ENCODE measurements at regions not wholly inside any gene's neighbourhood (a gene's known extent, or its start where the extent isn't known, plus 50 kb on each side); places are given as distances from the start of the nearest gene placed in this dataset.

DNA sequence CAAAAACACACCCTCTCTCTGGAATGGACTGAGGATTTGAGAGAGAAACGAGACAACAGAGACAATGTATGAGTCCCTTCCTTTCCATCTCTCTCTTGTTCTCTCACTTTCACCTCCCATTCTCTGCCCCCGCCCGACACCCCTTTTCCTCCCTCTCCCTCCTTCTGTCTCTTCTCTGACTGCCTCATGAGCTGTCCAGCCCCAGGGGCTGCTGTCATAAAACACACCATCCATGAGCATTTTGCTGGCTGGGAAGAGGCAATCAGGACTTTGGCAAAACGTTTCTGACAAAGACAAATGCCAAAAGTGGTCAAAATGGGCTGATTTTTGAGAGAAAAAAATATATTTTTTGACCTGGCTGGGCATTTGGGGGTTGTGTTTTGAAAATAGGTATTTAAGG is 377.2 kb downstream of the EN1 start:
- TF ChIP-seq POLR2AphosphoS5 (IDR thresholded peaks at IDR 0.05; ENCODE audit: low read length): no peak
- TF ChIP-seq MXI1 (IDR thresholded peaks at IDR 0.05; ENCODE audit: low read depth, low read length): no peak
- TF ChIP-seq, protein P1, sequence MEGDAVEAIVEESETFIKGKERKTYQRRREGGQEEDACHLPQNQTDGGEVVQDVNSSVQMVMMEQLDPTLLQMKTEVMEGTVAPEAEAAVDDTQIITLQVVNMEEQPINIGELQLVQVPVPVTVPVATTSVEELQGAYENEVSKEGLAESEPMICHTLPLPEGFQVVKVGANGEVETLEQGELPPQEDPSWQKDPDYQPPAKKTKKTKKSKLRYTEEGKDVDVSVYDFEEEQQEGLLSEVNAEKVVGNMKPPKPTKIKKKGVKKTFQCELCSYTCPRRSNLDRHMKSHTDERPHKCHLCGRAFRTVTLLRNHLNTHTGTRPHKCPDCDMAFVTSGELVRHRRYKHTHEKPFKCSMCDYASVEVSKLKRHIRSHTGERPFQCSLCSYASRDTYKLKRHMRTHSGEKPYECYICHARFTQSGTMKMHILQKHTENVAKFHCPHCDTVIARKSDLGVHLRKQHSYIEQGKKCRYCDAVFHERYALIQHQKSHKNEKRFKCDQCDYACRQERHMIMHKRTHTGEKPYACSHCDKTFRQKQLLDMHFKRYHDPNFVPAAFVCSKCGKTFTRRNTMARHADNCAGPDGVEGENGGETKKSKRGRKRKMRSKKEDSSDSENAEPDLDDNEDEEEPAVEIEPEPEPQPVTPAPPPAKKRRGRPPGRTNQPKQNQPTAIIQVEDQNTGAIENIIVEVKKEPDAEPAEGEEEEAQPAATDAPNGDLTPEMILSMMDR (IDR thresholded peaks at IDR 0.05 in 2 of 3, conservative IDR thresholded peaks at IDR 0.05 in 1 of 3; ENCODE audit: control insufficient read depth in 2 of 3, extremely low read depth in 1 of 3, insufficient read depth in 1 of 3, low read depth in 3 of 3, low read length in 3 of 3): no peak
- no peak for TF ChIP-seq MEF2A (IDR thresholded peaks at IDR 0.05; ENCODE audit: insufficient read depth, low read depth, low read length)
- no peak for TF ChIP-seq KDM1A (IDR thresholded peaks at IDR 0.05; ENCODE audit: borderline replicate concordance)
- no peak for TF ChIP-seq EZH2 (IDR thresholded peaks at IDR 0.05; ENCODE audit: borderline replicate concordance, control insufficient read depth, low read depth, low read length)

Measured in GM12878 (cell line).